SK-N-SH (cell line): ENCODE measurements at regions not wholly inside any gene's neighbourhood (a gene's known extent, or its start where the extent isn't known, plus 50 kb on each side); places are given as distances from the start of the nearest gene placed in this dataset.

Experiments used
- CTCF ChIA-PET: fragments of 300-600, 350-600 bp; formaldehyde crosslinking; extraction: SDS; loops from one replicate; lab custom pipeline; 2021; lab: Yijun Ruan, JAX
- POLR2A ChIA-PET: fragments of 350-600 bp; sonication (Branson Sonifier 250); formaldehyde crosslinking; extraction: SDS; loops from one replicate; lab custom pipeline; 2020; ENCODE audit warnings: antibody characterized with exemption, inconsistent platforms; lab: Yijun Ruan, JAX
- DNase-seq: peaks from one replicate; pipeline ENCODE4 v3.0.0; 2012
- H2AFZ ChIP-seq: fragments of 200-600 bp; sonication (generic); 2 replicates; pipeline ENCODE4 v1.8.1; 2016; ENCODE audit warnings: antibody characterized with exemption, mild to moderate bottlenecking, low read depth
- H3F3A ChIP-seq: fragments of 200-600 bp; sonication (generic); replicated peaks from 2 replicates; pipeline ENCODE3; 2016; ENCODE audit warnings: antibody characterized with exemption, mild to moderate bottlenecking; ENCODE audit not compliant: insufficient read depth
- H3K27ac ChIP-seq, 2 experiments: fragments of 200-500 bp in 1 of 2; fragments of 200-600 bp in 1 of 2; sonication (Bioruptor generic) in 1 of 2; sonication (generic), shearing (Covaris generic) in 1 of 2; 2 replicates each; pipeline versions ENCODE4 v1.5.1 to v1.6.1; 2014 to 2016; ENCODE audit warnings: low read depth in 2 of 2, inconsistent platforms in 1 of 2, low read length in 1 of 2, mild to moderate bottlenecking in 1 of 2, mixed read lengths in 1 of 2
- H3K27me3 ChIP-seq: fragments of 200-600 bp; sonication (generic), shearing (Covaris generic); 2 replicates; pipeline ENCODE4 v1.6.1; 2016; ENCODE audit warnings: mixed run types; ENCODE audit not compliant: insufficient read depth
- H3K36me3 ChIP-seq, 2 experiments: fragments of 200-500 bp in 1 of 2; fragments of 200-600 bp in 1 of 2; sonication (Bioruptor generic) in 1 of 2; sonication (generic) in 1 of 2; replicated peaks in 1 of 2; 2 replicates each; pipeline versions ENCODE3 to v1.5.1; 2014 to 2016; ENCODE audit warnings: low read length in 1 of 2, mild to moderate bottlenecking in 1 of 2; ENCODE audit not compliant: insufficient read depth in 2 of 2, control insufficient read depth in 1 of 2
- H3K4me1 ChIP-seq, 2 experiments: fragments of 200-500 bp in 1 of 2; fragments of 200-600 bp in 1 of 2; sonication (Bioruptor generic) in 1 of 2; sonication (generic), shearing (Covaris generic) in 1 of 2; 2 replicates each; pipeline versions ENCODE4 v1.5.1 to v1.6.1; 2014 to 2016; ENCODE audit warnings: low read depth in 1 of 2, low read length in 1 of 2, mixed run types in 1 of 2; ENCODE audit not compliant: insufficient read depth in 2 of 2, control insufficient read depth in 1 of 2
- H3K4me2 ChIP-seq: fragments of 200-600 bp; sonication (generic), shearing (Covaris generic); 2 replicates; pipeline ENCODE4 v1.6.1; 2017; ENCODE audit warnings: mixed run types
- H3K4me3 ChIP-seq, 2 experiments: fragments of 200-500 bp in 1 of 2; fragments of 200-600 bp in 1 of 2; sonication (Bioruptor generic) in 1 of 2; sonication (generic), shearing (Covaris generic) in 1 of 2; 2 replicates each; pipeline versions ENCODE4 v1.5.1 to v1.8.1; 2014 to 2016; ENCODE audit warnings: low read depth in 2 of 2, inconsistent platforms in 1 of 2, low read length in 1 of 2, mild to moderate bottlenecking in 1 of 2, mixed read lengths in 1 of 2, moderate library complexity in 1 of 2
- H3K79me2 ChIP-seq: fragments of 200-600 bp; sonication (generic); 2 replicates; pipeline ENCODE4 v1.8.1; 2017; ENCODE audit warnings: mild to moderate bottlenecking; ENCODE audit not compliant: insufficient read depth
- H3K9ac ChIP-seq: fragments of 200-600 bp; sonication (generic); 2 replicates; pipeline ENCODE4 v1.6.1; 2017; ENCODE audit warnings: mixed run types
- H3K9me2 ChIP-seq: fragments of 200-600 bp; sonication (generic); 2 replicates; pipeline ENCODE4 v1.6.1; 2017; ENCODE audit warnings: mixed run types
- H3K9me3 ChIP-seq: fragments of 200-600 bp; sonication (generic); 2 replicates; pipeline ENCODE4 v1.6.1; 2017; ENCODE audit warnings: mixed run types, mild to moderate bottlenecking, moderate library complexity
- H4K20me1 ChIP-seq: fragments of 200-600 bp; sonication (generic); 2 replicates; pipeline ENCODE4 v1.6.1; 2017; ENCODE audit warnings: mild to moderate bottlenecking, mixed run types; ENCODE audit not compliant: insufficient read depth
- ELF1 ChIP-seq: IDR thresholded peaks from 2 replicates; pipeline ENCODE4 v1.4.0; 2012
- EP300 ChIP-seq, 2 experiments: IDR thresholded peaks; 2 replicates each; pipeline versions ENCODE4 v1.4.0 to v1.6.1; 2012; ENCODE audit warnings: borderline replicate concordance in 1 of 2, low read depth in 1 of 2, low read length in 1 of 2
- FOXM1 ChIP-seq: IDR thresholded peaks from 2 replicates; pipeline ENCODE4 v1.4.0; 2012; ENCODE audit warnings: low read depth, mild to moderate bottlenecking
- GABPA ChIP-seq: IDR thresholded peaks from 2 replicates; pipeline ENCODE4 v1.4.0; 2012; ENCODE audit warnings: low read depth, mild to moderate bottlenecking
- GATA2 ChIP-seq: sonication (generic); formaldehyde crosslinking; IDR thresholded peaks from 2 replicates; pipeline ENCODE4 v1.5.0; 2020; ENCODE audit warnings: mild to moderate bottlenecking, missing genetic modification reagents
- MEF2A ChIP-seq: IDR thresholded peaks from 2 replicates; pipeline ENCODE4 v1.4.0; 2012; ENCODE audit warnings: low read depth, borderline replicate concordance
- MXI1 ChIP-seq: IDR thresholded peaks from 2 replicates; pipeline ENCODE4 v1.6.1; 2012; ENCODE audit warnings: mild to moderate bottlenecking, low read depth, low read length, improper control_type of control experiment
- NFIC ChIP-seq: IDR thresholded peaks from 2 replicates; pipeline ENCODE4 v1.4.0; 2012; ENCODE audit warnings: borderline replicate concordance
- NRF1 ChIP-seq: IDR thresholded peaks from 2 replicates; pipeline ENCODE4 v1.6.1; 2012; ENCODE audit warnings: low read depth, mild to moderate bottlenecking, low read length
- POLR2AphosphoS5 ChIP-seq: IDR thresholded peaks from 2 replicates; pipeline ENCODE4 v1.6.1; 2012; ENCODE audit warnings: low read depth, low read length
- RAD21 ChIP-seq: IDR thresholded peaks from 2 replicates; pipeline ENCODE4 v1.6.1; 2012; ENCODE audit warnings: mild to moderate bottlenecking, low read length
- RCOR1 ChIP-seq: fragments of 150-350 bp; IDR thresholded peaks from 2 replicates; pipeline ENCODE4 v1.6.1; 2017; ENCODE audit warnings: antibody characterized with exemption, low read length
- RFX5 ChIP-seq: IDR thresholded peaks from 2 replicates; pipeline ENCODE4 v1.6.1; 2012; ENCODE audit warnings: mild to moderate bottlenecking, improper control_type of control experiment, low read length
- RXRA ChIP-seq: IDR thresholded peaks from 2 replicates; pipeline ENCODE4 v1.4.0; 2012; ENCODE audit warnings: low read depth, mild to moderate bottlenecking, borderline replicate concordance
- SIN3A ChIP-seq: IDR thresholded peaks from 2 replicates; pipeline ENCODE4 v1.6.1; 2012; ENCODE audit warnings: low read depth, mild to moderate bottlenecking, low read length, moderate library complexity, borderline replicate concordance
- TAF1 ChIP-seq: IDR thresholded peaks from 2 replicates; pipeline ENCODE4 v1.6.1; 2012; ENCODE audit warnings: low read depth, mild to moderate bottlenecking, low read length, moderate library complexity, borderline replicate concordance
- TCF12 ChIP-seq: IDR thresholded peaks from 2 replicates; pipeline ENCODE4 v1.4.0; 2012
- TEAD4 ChIP-seq: IDR thresholded peaks from 2 replicates; pipeline ENCODE4 v1.4.0; 2012; ENCODE audit warnings: mild to moderate bottlenecking, borderline replicate concordance; ENCODE audit not compliant: insufficient read depth
- WGBS: methylation state at CpG from one replicate; pipeline ENCODE4 v1.1.6; 2017; ENCODE audit warnings: low lambda C conversion rate; 5-methylcytosine and 5-hydroxymethylcytosine counted together
- TF ChIP-seq, protein P1 (sequence below): fragments of 150-350 bp; IDR thresholded peaks from 2 replicates; pipeline ENCODE4 v1.6.1; 2017; ENCODE audit warnings: antibody characterized with exemption, low read length, low read depth, borderline replicate concordance
- TF ChIP-seq, protein P2 (sequence below): IDR thresholded peaks from 2 replicates; pipeline ENCODE4 v1.4.0; 2012; ENCODE audit warnings: low read depth, borderline replicate concordance
- TF ChIP-seq, protein P3 (sequence below): IDR thresholded peaks from 2 replicates; pipeline ENCODE4 v1.4.0; 2012; ENCODE audit warnings: low read depth, borderline replicate concordance
- TF ChIP-seq, protein P4 (sequence below): IDR thresholded peaks from 2 replicates; pipeline ENCODE4 v1.4.0; 2012; ENCODE audit warnings: low read depth
- TF ChIP-seq, protein P5 (sequence below): fragments of 150-350 bp; IDR thresholded peaks from 2 replicates; pipeline ENCODE4 v1.6.1; 2016; ENCODE audit warnings: mild to moderate bottlenecking, low read depth, low read length

DNA sequence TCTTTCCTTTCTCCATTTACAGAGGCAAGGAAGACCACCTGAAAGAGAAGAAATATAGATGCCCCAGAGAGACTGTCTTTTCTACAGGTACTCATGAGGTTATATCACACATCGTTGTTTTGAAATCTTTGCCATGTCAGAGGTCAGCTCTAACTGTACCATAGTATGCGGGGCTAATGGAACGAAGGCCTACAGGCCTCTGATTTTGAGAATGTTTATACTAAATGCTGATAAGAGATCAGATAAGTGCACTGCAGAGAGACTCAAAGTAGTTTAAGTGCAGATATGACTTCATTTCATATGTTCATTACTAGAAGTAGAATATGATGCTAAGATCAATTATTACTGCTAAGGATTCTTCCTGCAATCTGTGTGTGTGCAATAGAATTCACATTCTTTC is 1005.0 kb downstream of the GALC start:
- WGBS = 3% methylated on average over 3 of the region's 3 CpGs
- no peaks in the 10 kb centered on the region for H4K20me1 ChIP-seq
- ChIA-PET POLR2A (no interaction called here), CTCF (no interaction called here)
- H3K9ac ChIP-seq = no peak overlapping the region
- H3F3A ChIP-seq = no peaks in the 10 kb centered on the region
- H3K79me2 ChIP-seq = no peaks in the 10 kb centered on the region
- H3K4me2 ChIP-seq = no peak overlapping the region
- TF ChIP-seq MEF2A (no peak), TCF12 (no peak), RFX5 (no peak), NFIC (no peak), POLR2AphosphoS5 (no peak), ELF1 (no peak), TEAD4 (no peak), GABPA (no peak), RCOR1 (no peak), GATA2 (CRISPR knock-in tag) (no peak), NRF1 (no peak), SIN3A (no peak), RXRA (no peak)
- TF ChIP-seq, protein P1, sequence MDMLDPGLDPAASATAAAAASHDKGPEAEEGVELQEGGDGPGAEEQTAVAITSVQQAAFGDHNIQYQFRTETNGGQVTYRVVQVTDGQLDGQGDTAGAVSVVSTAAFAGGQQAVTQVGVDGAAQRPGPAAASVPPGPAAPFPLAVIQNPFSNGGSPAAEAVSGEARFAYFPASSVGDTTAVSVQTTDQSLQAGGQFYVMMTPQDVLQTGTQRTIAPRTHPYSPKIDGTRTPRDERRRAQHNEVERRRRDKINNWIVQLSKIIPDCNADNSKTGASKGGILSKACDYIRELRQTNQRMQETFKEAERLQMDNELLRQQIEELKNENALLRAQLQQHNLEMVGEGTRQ = no peak
- TF ChIP-seq, protein P2, sequence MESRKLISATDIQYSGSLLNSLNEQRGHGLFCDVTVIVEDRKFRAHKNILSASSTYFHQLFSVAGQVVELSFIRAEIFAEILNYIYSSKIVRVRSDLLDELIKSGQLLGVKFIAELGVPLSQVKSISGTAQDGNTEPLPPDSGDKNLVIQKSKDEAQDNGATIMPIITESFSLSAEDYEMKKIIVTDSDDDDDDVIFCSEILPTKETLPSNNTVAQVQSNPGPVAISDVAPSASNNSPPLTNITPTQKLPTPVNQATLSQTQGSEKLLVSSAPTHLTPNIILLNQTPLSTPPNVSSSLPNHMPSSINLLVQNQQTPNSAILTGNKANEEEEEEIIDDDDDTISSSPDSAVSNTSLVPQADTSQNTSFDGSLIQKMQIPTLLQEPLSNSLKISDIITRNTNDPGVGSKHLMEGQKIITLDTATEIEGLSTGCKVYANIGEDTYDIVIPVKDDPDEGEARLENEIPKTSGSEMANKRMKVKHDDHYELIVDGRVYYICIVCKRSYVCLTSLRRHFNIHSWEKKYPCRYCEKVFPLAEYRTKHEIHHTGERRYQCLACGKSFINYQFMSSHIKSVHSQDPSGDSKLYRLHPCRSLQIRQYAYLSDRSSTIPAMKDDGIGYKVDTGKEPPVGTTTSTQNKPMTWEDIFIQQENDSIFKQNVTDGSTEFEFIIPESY = no peak
- no peaks in the 10 kb centered on the region for H3K27me3 ChIP-seq
- H3K4me1 ChIP-seq = no peaks in the 10 kb centered on the region
- H3K9me3 ChIP-seq = no peaks in the 10 kb centered on the region
- H3K4me3 ChIP-seq = no peak overlapping the region
- DNase-seq = no peak
- H3K36me3 ChIP-seq = no peaks in the 10 kb centered on the region
- no peaks in the 10 kb centered on the region for H3K9me2 ChIP-seq
- H3K27ac ChIP-seq = no peak overlapping the region
- H2AFZ ChIP-seq = no peak overlapping the region

DNA sequence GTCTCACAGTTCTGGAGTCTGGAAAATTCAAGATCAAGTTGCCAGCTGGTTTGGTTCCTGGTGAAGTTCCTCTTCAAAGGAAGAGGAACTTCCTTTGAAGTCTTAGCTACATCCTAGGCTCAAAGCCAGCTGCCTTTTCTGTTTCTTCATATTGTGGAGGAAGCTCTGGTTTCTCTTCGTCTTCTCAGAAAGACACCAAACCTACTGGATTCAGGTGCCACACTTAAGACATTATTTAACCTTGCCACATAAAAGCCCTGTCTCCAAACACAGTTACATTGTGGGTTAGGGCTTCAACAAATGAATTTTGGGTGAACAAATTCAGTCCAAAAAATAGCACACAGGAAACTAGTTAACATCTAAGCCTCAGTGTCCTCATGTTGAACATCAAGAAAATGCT is 1019.8 kb downstream of the GALC start:
- Histone ChIP-seq H3F3A (no peaks in the 10 kb centered on the region), H4K20me1 (no peaks in the 10 kb centered on the region), H3K36me3 (no peaks in the 10 kb centered on the region), H3K9ac (no peak overlapping the region), H3K79me2 (no peaks in the 10 kb centered on the region), H3K27me3 (no peaks in the 10 kb centered on the region), H3K9me3 (no peaks in the 10 kb centered on the region), H3K4me2 (no peak overlapping the region), H3K27ac (no peak overlapping the region), H3K4me1 (no peaks in the 10 kb centered on the region), H3K4me3 (no peak overlapping the region), H3K9me2 (no peaks in the 10 kb centered on the region), H2AFZ (no peak overlapping the region)
- 0% methylated on average over 1 of the region's 1 CpG for WGBS
- DNase-seq = no peak
- TF ChIP-seq RAD21 (no peak), EP300 (IDR thresholded peaks at IDR 0.05; ENCODE audit: borderline replicate concordance in 1 of 2, low read depth in 1 of 2, low read length in 1 of 2) (no peak), MEF2A (no peak), POLR2AphosphoS5 (no peak), TCF12 (no peak), TAF1 (no peak), NRF1 (no peak), GABPA (no peak), FOXM1 (no peak), RXRA (no peak), MXI1 (no peak)
- TF ChIP-seq, protein P3, sequence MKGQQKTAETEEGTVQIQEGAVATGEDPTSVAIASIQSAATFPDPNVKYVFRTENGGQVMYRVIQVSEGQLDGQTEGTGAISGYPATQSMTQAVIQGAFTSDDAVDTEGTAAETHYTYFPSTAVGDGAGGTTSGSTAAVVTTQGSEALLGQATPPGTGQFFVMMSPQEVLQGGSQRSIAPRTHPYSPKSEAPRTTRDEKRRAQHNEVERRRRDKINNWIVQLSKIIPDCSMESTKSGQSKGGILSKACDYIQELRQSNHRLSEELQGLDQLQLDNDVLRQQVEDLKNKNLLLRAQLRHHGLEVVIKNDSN = no peak
- TF ChIP-seq, protein P4, sequence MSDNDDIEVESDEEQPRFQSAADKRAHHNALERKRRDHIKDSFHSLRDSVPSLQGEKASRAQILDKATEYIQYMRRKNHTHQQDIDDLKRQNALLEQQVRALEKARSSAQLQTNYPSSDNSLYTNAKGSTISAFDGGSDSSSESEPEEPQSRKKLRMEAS = no peak
- TF ChIP-seq, protein P5, sequence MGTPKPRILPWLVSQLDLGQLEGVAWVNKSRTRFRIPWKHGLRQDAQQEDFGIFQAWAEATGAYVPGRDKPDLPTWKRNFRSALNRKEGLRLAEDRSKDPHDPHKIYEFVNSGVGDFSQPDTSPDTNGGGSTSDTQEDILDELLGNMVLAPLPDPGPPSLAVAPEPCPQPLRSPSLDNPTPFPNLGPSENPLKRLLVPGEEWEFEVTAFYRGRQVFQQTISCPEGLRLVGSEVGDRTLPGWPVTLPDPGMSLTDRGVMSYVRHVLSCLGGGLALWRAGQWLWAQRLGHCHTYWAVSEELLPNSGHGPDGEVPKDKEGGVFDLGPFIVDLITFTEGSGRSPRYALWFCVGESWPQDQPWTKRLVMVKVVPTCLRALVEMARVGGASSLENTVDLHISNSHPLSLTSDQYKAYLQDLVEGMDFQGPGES = no peak
- ChIA-PET CTCF (interaction anchor here (1.1 to 2.3 kb wide), 2 partner anchors 11 to 12 kb away, joined by 3 to 9 read pairs; no protein-coding TSS in a partner anchor), POLR2A (no interaction called here)
